Stimulated activated naive CD8-positive, alpha-beta T cell treated with anti-CD3 and anti-CD28 coated beads, Interleukin-15, Interleukin-2, amounts not matched to agents 100 ng/mL and 50 ng/mL, for 24 hours (primary cell): ENCODE measurements at regions not wholly inside any gene's neighbourhood (a gene's known extent, or its start where the extent isn't known, plus 50 kb on each side); places are given as distances from the start of the nearest gene placed in this dataset.

Experiments
- H3K27ac Mint-ChIP-seq: one replicate; pipeline ENCODE4 v1.8.0; 2021; ENCODE audit warnings: mild to moderate bottlenecking, mixed read lengths
- H3K27me3 Mint-ChIP-seq: one replicate; pipeline ENCODE4 v1.8.0; 2021; ENCODE audit warnings: mixed read lengths
- H3K36me3 Mint-ChIP-seq: one replicate; pipeline ENCODE4 v1.8.0; 2021; ENCODE audit warnings: low read depth, mixed read lengths
- H3K4me1 Mint-ChIP-seq: one replicate; pipeline ENCODE4 v1.8.0; 2021; ENCODE audit warnings: low read depth, mixed read lengths
- H3K4me3 Mint-ChIP-seq: one replicate; pipeline ENCODE4 v1.8.0; 2021; ENCODE audit warnings: mild to moderate bottlenecking, mixed read lengths
- H3K9me3 Mint-ChIP-seq: one replicate; pipeline ENCODE4 v1.8.0; 2021; ENCODE audit warnings: mixed read lengths

DNA sequence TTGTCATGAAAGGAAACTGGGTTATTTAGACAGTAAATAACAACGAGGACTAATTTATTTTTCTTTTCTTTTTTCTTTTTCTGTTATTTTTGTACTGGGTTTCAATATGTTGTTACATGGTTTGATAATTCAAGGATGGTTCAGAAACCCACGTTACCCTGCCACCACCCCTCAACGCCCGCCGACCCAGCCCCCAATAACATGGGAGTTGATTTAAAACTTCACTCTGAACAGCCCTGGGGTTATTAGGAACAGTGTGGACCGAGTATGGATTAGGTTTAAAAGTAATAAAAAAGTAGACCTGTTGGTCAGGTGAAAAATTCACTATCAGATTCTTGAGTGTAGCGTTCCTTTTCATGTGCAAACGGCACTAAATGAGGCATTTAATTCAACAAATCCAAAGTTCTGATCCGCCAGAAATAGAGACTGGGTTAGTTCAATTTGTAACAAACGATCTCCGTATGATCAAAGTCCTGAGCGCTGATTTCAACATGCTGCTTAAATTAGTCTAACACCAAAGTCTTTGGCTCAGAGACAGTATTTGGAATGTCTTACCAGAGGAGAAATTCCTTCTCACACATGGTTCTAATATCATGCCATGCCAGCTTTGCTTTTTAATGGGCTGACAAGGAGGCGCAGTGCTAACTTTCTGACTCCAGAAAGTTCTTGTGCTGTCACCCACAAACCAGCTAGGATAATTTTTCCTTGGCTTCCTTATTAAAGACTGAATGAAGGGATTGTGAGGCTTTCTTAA, 173.1 kb upstream of the IRX3 start:
- Mint-ChIP-seq H3K9me3 (peaks cover 7% of the 10 kb centered on the region), H3K27me3 (peaks cover 4% of the 10 kb centered on the region), H3K36me3 (no peaks in the 10 kb centered on the region), H3K4me3 (no peak overlapping the region), H3K4me1 (no peaks in the 10 kb centered on the region), H3K27ac (no peak overlapping the region)

DNA sequence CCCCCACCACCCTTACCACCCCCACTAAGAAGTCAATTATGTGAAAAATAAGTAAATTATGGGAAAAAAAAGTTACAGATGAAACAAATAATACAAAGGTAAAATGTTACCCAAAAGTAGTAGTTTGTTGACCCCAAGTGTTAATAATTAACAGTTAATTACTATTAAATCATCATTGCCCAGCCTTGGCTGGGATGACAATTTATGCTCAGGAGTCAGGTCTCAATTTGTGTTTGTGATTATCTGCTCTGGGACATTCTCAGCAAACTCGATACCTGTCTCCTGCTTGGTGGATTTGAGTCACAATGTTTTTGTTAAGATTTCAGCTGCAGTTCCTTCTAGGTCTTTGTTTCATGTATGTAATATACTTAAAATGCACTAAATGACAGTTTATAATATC, 172.3 kb upstream of the IRX3 start:
- no peaks in the 10 kb centered on the region for H3K36me3 Mint-ChIP-seq
- no peak overlapping the region for H3K4me3 Mint-ChIP-seq
- H3K4me1 Mint-ChIP-seq, result no peaks in the 10 kb centered on the region
- peaks cover 7% of the 10 kb centered on the region for H3K9me3 Mint-ChIP-seq
- no peak overlapping the region for H3K27ac Mint-ChIP-seq
- peaks cover 4% of the 10 kb centered on the region for H3K27me3 Mint-ChIP-seq

DNA sequence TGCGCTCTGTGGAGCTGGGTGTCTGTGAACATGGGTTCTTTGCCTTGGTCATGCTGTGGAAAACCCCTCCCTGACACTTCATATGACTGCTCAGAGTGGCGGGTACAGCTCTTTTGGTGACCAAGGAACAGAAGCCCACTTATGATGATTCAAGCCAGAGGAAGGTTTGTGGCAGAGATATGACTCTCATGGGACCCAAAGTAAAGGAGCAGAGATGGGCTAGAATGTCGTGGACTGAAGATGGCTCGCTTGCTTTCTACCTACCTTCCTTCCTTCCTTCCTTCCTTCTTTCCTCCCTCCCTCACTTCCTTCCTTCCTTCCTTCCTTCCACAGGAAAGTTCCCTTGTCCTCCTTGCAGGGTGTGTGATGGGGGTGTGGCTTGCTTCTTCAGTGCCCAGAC, 169.7 kb upstream of the IRX3 start:
- Mint-ChIP-seq H3K27ac (no peak overlapping the region), H3K9me3 (no peaks in the 10 kb centered on the region), H3K4me3 (no peak overlapping the region), H3K4me1 (no peaks in the 10 kb centered on the region), H3K27me3 (peaks cover 6% of the 10 kb centered on the region), H3K36me3 (no peaks in the 10 kb centered on the region)

DNA sequence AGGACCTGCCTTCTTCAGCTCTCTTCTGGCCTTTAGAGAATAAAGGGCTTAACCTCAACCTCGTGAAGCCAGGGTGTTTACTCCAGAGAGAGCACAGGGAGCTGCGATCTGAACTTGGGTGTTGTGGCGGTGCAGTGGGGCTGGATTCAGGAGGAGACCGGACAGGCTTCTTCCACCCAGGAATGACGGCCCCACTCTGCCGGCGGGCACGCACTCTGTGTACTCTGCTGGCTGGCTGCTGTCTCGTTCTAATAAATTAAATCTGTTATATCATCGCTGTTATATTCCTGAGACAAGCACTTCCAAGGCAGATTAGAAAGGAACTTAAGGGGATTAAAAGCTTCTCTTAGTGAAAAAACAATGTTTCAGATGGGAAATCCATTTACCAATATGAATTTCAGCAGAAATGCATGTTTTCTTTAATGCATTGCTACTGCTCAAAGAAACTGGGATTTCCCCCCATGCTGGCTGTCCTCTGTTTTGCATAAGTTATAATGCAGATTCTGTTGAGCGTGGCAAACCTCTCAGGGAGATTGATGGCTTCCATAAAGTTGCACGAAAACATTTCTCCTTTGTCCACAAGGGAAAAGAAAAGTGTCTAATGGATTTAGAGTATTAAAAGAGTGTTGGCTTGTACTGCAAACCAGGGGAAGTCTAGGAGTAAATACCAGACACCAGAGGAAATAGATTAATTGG, 168.6 kb upstream of the IRX3 start:
- H3K27ac Mint-ChIP-seq, result no peak overlapping the region
- no peaks in the 10 kb centered on the region for H3K36me3 Mint-ChIP-seq
- H3K9me3 Mint-ChIP-seq, result no peaks in the 10 kb centered on the region
- no peak overlapping the region for H3K4me3 Mint-ChIP-seq
- no peaks in the 10 kb centered on the region for H3K4me1 Mint-ChIP-seq
- peaks cover 7% of the 10 kb centered on the region for H3K27me3 Mint-ChIP-seq

DNA sequence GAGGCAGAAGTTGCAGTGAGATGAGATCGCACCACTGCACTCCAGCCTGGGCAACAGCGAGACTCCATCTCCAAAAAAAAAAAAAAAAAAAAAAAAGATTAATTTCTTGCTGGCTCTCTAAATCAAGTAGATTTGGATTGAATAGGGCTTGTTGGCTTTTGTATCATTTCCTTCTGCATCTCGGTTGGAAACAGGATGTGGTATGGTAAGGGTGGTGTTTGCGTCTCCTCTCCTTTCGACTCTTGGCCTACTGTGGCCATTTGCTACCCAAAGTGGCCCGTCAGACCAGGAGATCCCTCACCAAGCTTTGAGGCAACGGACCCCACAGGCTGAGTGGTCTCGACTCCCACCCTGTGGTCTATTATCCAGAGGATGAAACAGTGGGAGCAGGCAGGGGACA, 168.0 kb upstream of the IRX3 start:
- no peak overlapping the region for H3K27ac Mint-ChIP-seq
- peaks cover 7% of the 10 kb centered on the region for H3K27me3 Mint-ChIP-seq
- no peaks in the 10 kb centered on the region for H3K9me3 Mint-ChIP-seq
- H3K4me1 Mint-ChIP-seq, result no peaks in the 10 kb centered on the region
- no peaks in the 10 kb centered on the region for H3K36me3 Mint-ChIP-seq
- no peak overlapping the region for H3K4me3 Mint-ChIP-seq

DNA sequence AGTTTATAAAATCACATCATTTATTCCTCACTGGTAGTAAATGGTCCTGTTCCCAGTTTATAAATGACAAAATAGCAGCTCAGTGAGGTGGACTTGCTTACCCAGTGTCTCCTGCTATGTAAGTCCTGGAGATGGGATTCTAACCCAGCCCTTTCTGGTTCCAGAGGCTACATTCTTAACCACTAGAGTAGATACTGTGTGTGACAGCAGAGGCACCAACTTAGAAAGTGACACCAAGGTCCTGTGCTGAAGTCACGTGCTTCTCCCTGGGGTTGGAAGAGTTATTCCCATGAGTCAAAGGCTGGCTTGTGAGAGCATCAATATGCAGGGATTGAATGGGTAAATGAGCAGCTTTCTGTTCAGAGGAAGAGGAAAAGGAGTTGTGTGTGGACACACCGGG, 167.3 kb upstream of the IRX3 start:
- Mint-ChIP-seq H3K4me1 (no peaks in the 10 kb centered on the region), H3K36me3 (no peaks in the 10 kb centered on the region), H3K4me3 (no peak overlapping the region), H3K27ac (no peak overlapping the region), H3K27me3 (peaks cover 11% of the 10 kb centered on the region), H3K9me3 (no peaks in the 10 kb centered on the region)

DNA sequence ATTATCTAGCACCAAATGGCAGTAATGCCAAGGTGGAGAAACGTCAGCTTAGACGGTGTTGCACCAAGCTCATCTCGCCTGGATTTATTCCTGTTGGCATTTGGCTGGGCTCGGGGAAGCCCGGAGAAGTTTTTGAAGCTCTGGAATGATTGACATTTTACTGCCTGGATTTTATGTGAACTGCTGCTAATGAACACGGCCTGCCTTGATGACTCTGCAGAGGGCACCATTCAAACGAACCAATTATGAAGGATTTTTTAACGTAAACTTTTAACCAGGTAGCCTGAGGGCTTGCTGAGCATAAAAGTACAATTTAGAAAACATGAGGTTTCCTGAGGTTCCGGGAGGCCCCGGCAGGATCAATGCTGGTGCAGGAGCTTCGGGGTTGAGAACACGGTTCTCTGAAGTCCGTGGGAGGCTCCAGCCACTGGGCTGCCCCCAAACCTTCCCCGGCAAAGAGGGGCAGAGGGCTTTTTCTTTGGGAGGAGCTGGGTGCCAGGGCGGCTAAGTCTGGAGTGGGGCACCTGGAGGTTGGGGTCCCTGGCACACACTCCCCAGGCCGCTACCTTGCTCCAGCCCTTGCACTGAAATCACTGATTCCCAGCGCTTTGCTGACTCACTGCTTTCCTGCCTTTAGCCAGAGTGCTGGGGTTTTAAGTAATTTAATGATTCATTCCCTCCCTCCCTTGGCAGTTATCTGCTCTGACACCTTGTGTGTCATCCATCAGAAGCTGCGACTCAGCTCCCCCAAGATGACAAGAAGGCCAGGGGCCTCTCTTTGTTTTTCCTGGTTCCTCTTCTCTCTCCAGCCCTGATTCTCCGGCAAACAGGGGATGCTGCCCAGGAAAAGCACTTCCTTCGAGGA, 161.2 kb upstream of the IRX3 start:
- Mint-ChIP-seq H3K9me3 (no peaks in the 10 kb centered on the region), H3K4me3 (no peak overlapping the region), H3K4me1 (no peaks in the 10 kb centered on the region), H3K27me3 (peaks cover 17% of the 10 kb centered on the region), H3K27ac (no peak overlapping the region), H3K36me3 (no peaks in the 10 kb centered on the region)

DNA sequence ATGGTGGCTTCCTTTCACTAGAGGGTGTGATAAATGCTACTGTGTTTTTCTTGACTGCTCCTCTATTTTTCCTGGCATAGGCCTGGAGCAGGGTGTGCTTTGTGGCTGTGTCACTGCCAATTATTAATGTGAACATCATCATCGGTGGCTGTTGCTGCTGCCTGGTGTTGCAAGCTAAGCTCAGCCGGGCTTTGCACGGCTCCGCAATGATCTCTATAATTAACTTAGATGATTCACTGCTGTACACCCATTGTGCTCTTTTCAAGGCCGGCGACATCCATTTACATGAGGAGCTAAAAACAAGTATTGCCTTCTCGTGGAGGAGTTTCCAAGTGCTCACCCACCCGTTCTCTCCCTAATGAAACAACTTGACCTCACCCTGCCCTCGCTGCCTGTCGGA, 160.1 kb upstream of the IRX3 start:
- no peak overlapping the region for H3K4me3 Mint-ChIP-seq
- H3K27ac Mint-ChIP-seq, result no peak overlapping the region
- H3K27me3 Mint-ChIP-seq, result peaks cover 17% of the 10 kb centered on the region
- H3K36me3 Mint-ChIP-seq, result no peaks in the 10 kb centered on the region
- no peaks in the 10 kb centered on the region for H3K4me1 Mint-ChIP-seq
- no peaks in the 10 kb centered on the region for H3K9me3 Mint-ChIP-seq

DNA sequence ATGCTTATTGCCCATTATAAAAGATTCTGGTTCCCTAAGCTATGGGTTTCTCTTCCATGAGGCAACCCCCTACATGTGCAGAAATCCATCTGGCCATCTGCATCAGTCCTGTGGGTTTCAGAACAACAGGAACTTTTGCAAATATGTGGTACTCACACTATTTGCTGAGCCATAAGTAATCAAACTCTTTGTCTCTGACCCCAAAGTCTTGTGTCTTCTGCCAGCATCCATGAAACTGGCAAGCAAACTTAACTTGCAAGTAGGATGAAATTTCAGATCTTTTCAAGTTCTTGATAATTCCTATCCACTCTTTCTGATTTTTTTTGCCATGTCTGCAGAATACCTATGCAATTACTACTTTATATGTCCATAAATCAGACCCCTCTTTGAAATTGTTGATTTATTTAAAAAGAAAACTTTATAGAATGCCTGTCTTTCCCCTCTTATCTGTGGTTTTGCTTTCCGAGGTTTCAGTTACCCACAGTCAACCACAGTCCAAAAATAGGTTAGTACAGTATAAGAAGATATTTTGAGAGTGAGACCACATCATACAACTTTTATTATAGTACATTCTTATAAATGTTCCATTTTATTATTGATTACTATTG, 158.4 kb upstream of the IRX3 start:
- Mint-ChIP-seq H3K27me3 (peaks cover 9% of the 10 kb centered on the region), H3K27ac (no peak overlapping the region), H3K9me3 (no peaks in the 10 kb centered on the region), H3K36me3 (no peaks in the 10 kb centered on the region), H3K4me1 (no peaks in the 10 kb centered on the region), H3K4me3 (no peak overlapping the region)

DNA sequence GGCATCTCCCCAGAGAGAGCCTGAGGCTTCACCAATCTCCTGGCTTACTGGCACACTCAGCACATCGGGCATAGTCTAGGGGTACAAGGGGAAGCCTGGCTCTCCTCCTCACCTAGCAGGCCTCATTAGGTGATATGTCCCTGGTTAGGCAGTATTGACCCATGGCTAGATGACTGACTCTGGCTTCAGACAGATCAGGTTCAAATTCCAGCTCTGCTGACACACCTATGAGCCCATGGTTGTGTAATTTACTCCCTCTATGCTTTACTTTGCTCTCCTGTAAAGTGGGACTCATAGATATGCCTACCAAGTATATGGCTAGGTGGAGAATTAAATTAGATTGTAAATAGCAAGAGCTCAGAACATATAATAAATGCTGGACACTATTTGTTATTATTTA, 157.3 kb upstream of the IRX3 start:
- peaks cover 5% of the 10 kb centered on the region for H3K27me3 Mint-ChIP-seq

DNA sequence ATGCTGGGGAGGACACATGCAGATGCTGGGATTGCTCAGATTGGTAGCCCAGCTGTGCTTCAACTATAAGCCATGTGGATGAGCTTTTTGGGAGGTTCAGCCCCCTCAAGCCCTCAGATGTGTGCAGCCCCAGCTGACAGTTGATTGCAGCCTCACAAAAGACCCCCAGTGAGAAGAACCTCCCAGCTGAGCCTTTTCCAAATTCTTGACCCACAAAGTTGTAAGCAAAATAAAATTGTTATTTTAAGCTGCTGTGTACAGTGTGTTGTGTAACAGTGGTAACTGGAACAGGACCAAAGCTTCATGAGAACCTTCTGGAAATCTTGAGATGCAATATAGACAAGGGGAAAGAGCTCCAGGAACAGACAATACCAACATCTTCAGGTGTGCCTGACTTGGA, 156.8 kb upstream of the IRX3 start:
- Mint-ChIP-seq H3K36me3 (no peaks in the 10 kb centered on the region), H3K4me3 (no peak overlapping the region), H3K9me3 (peaks cover 6% of the 10 kb centered on the region), H3K27me3 (peaks cover 5% of the 10 kb centered on the region), H3K4me1 (no peaks in the 10 kb centered on the region), H3K27ac (no peak overlapping the region)

More for the DNA sequence above, 157.3 kb upstream of the IRX3 start:
- no peaks in the 10 kb centered on the region for H3K36me3 Mint-ChIP-seq
- H3K4me3 Mint-ChIP-seq, result no peak overlapping the region
- H3K4me1 Mint-ChIP-seq, result no peaks in the 10 kb centered on the region
- peaks cover 2% of the 10 kb centered on the region for H3K9me3 Mint-ChIP-seq
- no peak overlapping the region for H3K27ac Mint-ChIP-seq

DNA sequence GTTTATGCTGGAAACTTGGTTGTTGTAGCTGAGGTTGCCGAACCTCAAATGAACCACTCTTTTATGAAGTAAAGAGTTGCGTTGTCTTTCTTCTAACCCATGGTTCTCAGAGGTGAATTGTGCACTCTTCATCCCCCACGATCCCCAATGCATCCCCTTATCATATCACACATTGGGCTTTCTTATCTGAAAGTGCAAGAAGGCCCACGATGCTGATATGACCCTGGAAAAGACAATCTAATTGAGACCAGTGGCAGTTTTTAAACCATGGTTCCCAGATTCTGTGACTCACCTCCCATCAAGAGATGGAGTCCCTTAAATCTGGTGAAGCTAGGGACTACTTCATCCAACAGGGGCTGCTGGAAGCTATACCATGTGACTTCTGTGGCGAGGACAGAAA, 156.3 kb upstream of the IRX3 start:
- H3K27me3 Mint-ChIP-seq, result peaks cover 5% of the 10 kb centered on the region
- H3K4me1 Mint-ChIP-seq, result no peaks in the 10 kb centered on the region
- H3K36me3 Mint-ChIP-seq, result no peaks in the 10 kb centered on the region
- no peak overlapping the region for H3K4me3 Mint-ChIP-seq
- H3K9me3 Mint-ChIP-seq, result peaks cover 6% of the 10 kb centered on the region
- no peak overlapping the region for H3K27ac Mint-ChIP-seq

DNA sequence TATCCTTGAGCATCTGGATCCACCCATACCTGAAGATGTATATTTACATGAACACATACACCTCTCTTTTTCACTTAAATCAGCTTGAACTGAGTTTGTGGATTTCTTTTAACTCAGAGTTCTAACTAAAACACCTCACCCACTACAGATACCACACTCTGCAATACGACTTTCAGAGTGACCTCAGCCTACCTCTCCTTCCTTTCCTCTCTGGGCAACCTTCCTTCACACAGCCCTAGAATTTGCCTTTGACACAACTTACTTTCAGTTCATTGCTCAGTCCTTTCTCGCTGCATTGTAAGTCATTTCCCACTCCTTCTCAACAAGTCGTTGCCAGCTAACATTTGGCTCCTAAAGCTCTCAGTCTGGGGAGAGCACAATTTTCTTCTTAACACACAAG, 151.9 kb upstream of the IRX3 start:
- Mint-ChIP-seq H3K27ac (no peak overlapping the region), H3K4me3 (no peak overlapping the region), H3K4me1 (no peaks in the 10 kb centered on the region), H3K36me3 (no peaks in the 10 kb centered on the region), H3K9me3 (peaks cover 11% of the 10 kb centered on the region), H3K27me3 (peaks cover 5% of the 10 kb centered on the region)

DNA sequence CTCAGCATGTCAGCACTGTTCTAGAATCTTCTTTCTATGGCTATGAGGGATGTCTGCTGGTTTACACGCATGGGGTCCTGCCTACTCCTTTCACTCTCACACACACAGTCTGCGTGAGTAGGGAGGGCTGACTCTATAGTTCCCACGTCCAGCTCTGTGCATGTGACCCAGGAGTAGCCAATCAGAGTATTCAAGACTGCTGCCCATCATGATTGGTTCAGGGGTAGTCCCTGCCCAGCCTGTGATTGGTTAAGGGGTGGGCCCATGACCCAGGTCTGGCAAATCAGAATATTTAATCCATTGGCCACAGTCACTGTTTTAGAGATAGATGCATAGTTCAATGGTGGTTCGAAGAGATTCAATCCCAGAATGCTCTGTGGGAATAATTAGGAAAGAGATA, 151.3 kb upstream of the IRX3 start:
- Mint-ChIP-seq H3K4me1 (no peaks in the 10 kb centered on the region), H3K36me3 (no peaks in the 10 kb centered on the region), H3K27ac (no peak overlapping the region), H3K9me3 (peaks cover 11% of the 10 kb centered on the region), H3K27me3 (peaks cover 8% of the 10 kb centered on the region), H3K4me3 (no peak overlapping the region)

DNA sequence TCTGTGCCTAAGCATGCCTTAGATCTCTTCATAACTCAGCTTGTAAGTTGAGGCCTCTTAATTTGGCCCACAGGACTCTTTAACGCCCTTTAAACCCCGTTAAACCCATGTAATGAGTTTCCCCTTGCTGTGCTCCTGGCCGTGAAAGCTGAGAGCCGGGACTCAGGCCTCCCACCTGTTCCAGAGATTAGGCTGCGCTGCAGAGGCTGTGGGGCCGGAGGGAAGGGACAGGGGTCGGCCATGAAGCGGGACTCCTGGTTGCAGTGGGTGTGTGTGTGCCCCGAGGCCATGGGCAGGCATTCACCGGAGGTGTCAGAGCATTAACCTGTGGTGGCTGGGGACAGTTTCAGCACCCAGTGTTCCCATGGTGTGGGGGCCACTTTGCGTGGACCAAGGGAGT, 150.8 kb upstream of the IRX3 start:
- Mint-ChIP-seq H3K4me3 (no peak overlapping the region), H3K27ac (no peak overlapping the region), H3K4me1 (no peaks in the 10 kb centered on the region), H3K27me3 (peaks cover 9% of the 10 kb centered on the region), H3K36me3 (no peaks in the 10 kb centered on the region), H3K9me3 (peaks cover 11% of the 10 kb centered on the region)
